HG02943 (cell line): ENCODE measurements at regions not wholly inside any gene's neighbourhood (a gene's known extent, or its start where the extent isn't known, plus 50 kb on each side); places are given as distances from the start of the nearest gene placed in this dataset.

Experiments
- ATAC-seq: cut with Tn5 transposase; IDR thresholded peaks from one replicate; pipeline ENCODE4 v1.9.1; 2021; ENCODE audit warnings: mild to moderate bottlenecking, low read depth, moderate library complexity; ENCODE audit not compliant: unreplicated experiment

DNA sequence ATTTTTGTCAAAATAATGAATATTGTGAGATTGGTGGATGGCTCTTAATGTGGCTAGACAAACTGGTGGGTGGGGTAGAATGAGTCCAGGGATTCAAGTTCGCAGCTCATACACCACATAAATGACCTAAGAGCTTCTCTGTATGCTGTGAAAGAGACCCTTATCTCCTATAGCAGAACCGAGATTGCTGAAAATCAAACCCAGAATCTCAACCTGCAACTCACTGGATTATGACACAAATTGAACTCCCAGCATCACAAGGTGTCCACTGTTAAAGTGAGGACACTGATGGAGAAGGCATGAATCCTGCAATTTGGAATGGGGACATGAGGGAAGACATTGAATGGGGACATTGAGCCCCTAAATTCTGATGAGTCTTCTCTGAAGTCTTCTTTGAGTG lies 51.3 kb upstream of the CNKSR3 start:
- ATAC-seq, result no peak

DNA sequence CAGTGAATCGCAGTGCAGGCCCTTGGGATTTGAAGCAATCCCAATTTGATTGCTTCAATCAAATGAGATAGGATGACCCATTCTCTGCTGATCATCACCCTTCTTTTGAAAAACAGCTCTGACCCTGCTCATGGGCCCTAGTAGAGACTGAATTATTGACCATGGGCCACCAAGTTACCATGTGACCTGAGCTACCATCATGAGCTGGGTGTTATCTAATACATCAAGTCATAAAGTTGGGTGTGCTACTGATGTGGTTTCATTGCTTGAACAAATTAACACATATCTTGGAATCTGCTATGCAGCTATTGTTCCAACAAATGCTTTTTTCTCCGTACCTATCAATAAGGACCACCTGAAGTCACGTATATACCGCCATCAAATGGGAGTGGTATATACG lies 54.8 kb upstream of the CNKSR3 start:
- ATAC-seq, result no peak

DNA sequence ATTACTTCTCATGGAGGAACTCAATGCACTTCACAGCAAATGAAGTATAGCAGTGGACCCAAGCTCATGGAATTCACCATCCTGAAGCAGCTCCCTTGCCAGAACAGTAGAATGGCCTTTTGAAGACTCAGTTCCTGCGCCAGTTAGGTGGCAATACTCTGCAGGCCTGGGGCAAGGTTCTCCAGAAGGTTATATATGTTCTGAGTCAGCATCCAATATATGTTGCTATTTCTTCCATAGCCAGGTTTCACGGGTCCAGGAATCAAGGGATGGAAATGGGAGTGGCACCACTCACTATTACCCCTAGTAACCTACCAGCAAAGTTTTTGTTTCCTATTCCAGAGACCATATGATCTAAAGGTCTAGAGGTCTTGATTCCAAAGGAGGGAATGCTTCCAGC lies 56.4 kb upstream of the CNKSR3 start:
- no peak for ATAC-seq

DNA sequence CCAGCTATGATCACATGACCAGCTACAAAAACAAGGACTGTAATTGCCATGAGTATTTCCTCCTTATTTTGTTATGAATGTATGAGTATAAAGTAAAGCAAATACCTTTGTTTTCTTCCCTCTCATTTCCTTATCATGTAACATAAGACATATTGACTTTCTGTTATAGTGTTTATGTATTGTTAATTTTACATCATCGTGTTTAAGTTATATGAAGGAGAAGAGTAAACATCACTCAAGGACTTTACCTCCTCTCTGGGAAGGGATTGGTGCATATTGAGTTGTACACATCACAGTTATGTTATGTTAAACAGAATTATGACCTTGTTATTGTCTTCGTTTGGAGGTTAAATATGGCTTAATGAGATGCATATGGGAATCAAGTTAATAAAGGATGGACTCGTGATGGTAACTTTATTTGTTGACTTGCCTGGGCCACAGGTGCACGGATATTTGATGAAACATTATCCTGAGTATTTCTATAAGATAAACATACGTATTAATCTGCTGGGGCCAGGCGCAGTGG lies 57.3 kb upstream of the CNKSR3 start:
- ATAC-seq, result no peak

DNA sequence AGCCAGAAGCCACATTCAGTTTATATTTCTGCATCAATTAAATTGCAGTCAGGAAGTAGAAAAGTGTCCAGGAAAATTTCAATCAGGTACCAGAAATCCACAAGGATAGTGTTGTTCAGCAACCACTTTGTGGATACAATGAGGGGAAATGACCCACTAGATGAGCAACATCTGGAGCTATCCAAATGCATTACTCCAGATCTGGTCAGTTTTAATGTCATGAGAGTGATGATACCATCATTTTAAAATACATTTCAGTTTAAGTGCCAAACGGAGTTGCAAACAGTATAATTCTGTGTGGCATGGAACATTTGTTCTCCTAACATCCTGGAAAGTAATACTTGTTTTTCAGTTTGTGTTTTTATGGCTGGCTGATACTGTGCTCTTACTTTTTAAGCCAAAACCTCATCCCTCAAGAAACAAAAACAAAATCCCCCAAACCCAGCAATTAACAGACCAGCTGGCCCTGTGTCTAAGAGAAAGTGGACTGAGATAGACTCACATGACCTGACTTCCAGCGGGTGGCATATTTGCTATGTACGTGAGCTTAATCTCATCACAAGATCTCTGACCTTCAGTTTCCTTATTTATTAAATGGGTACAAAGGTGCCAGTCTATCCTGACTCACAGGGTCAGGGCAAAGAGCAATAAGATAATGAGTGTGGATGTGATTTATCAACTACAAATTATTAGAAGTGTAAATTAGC lies 58.8 kb upstream of the CNKSR3 start:
- ATAC-seq, result no peak

DNA sequence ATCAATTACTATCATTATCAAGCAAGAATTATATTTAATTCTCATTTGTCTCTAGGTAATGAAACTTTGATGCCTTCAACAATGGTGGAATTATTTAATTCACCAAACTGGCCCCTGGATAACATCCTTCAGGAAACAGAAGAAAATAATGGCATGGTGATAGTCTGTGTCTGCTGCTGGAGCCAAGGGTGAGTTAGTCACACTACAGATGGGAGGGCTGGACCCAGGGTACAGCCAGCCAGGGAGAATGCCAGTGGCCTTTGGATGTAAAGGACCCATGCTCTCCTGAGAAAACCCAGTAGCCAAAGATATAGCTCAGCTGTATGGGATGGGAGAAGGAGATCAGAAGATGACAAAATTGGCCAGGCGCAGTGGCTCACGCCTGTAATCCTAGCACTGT lies 60.0 kb upstream of the CNKSR3 start:
- ATAC-seq, result no peak

DNA sequence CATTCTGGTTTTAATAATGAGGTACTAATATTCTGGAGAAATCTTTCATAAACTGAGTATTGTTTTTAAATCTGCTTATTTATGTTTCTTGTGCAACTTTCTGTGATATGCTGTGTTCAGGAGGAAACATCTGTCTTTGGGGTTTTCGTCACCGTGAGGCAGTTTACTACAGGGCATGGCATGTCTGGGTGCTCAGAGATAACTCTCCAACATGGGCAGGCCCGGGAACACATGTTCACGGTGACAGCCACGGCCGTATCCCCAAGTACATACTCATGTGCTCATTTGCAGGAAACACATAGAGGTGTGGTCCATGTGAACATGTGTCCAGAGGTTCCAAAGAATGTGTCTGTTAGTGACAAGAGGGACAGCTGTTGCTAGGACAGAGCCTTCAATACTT lies 62.1 kb upstream of the CNKSR3 start:
- no peak for ATAC-seq

DNA sequence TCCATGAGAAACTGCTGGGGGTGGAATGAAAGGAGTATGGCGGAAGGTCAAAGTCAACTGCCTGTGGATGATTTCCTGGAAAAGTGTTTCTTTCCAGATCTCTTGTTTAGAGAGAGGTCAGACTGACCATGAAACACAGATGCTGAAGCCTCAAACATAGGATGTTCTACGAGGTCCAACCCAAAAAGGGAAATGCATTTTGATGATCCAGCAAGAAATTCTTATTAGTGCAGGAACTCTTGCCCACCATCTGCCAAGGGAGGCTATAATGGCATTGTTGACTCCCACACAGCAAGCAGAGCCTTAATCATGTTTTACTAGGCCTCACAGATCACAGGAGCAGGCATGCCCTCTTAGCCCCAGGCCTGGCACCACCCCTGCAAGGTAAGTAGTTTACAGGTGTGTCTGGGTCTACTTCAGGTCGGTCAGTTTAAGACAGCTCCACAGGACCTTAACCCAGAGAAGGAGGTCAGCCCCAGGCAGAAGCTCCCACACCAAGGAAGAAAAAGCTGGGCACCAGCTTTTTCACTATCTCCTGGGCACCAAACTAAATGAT lies 67.6 kb upstream of the CNKSR3 start:
- no peak for ATAC-seq

DNA sequence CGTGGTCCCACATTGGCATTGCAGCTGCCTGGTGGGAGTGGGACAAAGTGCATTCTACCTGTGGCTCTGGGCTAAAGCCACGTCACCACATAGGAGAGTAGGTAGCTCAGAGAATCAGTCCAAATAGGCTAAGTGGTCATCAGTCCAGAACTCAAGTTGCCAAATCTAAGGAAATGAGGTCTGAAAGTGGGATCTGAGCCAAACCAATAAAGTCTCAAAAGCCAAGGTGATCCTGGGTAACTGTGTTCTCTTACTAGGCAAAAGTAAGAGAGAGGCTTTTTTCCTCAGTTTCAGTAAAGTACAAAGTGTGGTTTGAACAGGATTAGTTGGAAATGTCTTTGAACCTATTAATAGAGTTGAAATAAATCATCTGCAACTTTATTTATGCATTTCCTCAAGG lies 68.6 kb upstream of the CNKSR3 start:
- no peak for ATAC-seq

DNA sequence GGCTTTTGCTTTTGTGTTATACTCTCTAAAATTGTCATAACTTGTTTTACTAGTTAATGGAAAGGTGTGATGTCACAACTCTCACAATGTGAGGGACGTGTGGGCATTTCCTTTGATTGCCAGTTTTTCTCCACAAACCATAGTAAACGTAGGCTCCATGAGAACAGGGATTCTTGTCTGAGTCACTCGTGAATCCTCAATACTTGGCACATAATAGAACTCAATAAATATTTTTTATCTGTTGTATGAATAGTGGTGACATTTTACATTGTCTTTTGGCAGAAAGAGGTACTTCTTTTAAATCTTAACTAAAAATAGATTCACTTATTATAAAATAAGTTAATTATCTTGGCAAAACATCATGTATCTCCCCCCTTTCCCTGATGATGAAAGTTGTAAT lies 69.0 kb upstream of the CNKSR3 start:
- ATAC-seq, result no peak

DNA sequence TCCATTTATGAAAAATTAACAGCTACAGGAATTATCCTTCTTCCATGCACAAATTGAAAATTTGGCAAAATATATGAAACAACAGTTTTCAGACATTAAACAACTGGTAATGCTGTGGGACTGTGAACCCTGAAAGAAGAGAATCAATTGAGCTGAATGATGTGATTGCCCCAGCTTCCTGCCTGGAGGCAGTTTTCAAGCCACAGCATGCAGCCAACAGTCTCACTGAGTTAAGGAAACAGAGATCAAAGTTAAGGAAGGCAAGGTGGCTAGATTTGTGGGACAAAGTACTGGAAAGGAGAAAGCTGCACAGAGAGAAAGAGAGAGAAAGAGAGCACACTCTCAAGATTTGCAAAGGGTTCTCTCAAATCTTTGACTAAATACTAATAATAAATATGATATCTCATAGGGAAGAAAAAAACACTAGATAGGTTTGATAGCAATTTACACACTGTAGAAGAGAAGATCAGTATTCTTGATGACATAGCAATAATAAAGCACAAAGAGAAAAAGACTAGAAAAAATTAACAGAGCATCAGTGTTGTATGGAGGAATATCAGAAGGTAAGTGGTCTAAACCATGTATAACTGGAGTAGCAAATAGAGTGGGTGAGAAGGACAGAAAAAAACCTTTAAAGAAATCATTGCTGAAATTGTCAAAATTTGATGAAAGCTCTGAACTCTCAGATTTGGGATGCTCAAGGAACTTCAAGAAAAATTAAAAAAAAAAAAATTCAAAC lies 70.1 kb upstream of the CNKSR3 start:
- no peak for ATAC-seq

DNA sequence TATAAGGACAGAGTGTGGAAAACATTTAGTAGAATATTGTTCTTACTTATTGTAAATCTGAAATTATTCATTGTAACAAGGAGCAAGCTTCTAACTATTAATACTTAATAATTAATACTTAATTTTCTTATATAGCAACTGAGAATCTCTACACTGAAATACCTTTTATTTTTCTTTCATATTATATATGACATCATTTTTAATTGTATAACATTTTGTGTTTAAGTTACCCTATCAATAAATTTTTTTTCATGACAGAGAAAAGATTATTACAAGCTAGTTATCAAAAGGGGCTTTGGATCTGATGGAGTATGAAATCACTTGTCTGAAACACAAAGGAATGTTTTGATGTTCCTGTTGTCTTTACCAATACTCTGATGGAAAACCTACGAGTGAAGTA lies 72.2 kb upstream of the CNKSR3 start:
- ATAC-seq, result no peak

DNA sequence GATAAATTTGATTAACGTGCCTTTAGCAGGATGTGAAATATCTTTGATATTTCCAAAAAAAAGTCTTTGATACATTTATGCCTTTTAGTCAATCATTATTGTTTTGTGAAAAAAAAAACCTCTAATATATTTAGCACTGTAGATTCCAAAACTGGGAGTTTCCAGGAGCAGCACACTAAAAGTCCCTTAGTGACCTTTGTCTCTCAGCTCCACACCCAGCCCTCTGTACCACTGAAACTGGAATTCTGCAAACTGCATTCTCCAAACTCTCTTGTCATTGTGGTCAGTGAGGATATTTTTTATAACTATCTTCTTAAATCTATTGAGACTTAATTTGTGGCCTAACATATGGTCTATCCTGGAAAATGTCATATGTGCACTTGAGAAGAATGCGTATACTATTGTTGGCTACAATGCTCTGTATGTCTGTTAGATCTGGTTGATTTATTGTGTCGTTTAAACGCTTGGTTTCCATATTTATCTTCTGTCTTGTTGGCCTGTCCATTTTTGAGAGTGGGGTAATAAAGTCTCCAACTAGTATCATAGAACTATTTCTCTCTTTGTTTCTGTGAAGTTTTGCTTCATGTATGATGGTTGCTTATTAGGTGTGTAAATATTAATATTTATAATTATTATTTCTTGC lies 73.2 kb upstream of the CNKSR3 start:
- ATAC-seq, result no peak

DNA sequence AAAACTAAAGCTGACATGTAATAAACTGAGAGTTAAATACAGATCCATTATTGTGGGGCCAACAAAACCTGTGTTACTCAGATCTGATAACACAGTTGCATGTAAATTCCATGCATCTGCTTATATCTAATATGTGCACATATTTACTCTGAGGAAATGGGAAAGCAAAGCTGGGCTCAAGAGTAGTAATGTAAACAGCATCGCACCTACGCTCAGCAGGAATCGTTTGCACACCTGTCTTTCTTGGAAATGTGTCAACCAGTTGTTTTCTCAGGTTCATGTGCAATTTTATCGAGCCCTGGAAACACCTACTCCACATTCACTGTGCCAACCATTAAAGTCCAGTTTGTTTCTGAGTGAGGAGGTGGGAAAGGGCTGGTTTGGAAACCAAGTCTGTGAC lies 80.3 kb upstream of the CNKSR3 start:
- no peak for ATAC-seq

DNA sequence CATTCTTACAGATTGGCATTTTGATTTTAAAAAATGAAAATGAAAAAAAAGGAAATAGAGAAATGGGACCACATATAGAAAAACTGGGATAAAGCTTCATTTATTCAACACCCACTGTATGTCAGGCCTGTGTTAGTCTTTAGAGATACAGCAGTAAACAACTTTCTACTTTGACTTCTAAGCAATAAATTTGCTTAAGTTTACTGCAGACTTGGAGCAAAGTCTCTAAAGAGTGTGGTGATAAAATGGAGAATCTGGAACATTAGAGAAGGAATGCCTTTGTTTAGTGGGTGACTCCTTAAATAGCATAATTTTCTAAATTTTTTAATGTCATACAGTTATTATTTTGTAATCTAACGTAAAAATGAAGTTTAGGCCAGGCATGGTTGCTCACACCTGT lies 80.7 kb upstream of the CNKSR3 start:
- no peak for ATAC-seq

DNA sequence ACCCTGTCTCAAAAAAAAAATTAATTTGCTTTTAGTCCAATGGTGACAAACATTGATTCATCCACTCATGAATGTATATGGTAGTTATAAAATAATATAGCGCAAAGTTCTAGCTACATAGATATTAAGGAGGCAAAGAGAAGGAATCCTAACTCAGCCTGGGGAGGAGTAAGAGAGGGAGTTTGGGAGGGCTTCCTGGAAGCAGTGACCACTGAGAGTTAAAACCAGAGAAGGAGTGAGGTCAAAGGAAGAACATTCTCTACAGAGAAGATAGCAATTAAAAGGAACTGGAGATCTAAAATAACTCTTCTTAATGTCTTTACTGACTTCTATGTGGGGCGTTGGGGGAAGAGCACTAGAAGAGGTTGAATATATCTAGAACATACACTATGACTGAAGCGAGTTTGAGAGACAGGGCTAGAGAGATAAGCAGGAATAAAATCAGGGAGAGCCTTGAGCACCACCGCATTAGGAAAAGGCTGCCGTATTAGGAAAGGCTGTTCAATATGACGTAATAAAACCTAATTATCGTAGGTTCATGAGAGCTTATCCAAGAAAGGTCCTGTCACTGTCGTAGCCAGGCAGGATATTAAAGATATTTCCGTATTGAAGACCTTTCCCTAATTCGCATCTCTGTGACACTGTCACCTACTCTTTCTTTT lies 81.8 kb upstream of the CNKSR3 start:
- no peak for ATAC-seq

DNA sequence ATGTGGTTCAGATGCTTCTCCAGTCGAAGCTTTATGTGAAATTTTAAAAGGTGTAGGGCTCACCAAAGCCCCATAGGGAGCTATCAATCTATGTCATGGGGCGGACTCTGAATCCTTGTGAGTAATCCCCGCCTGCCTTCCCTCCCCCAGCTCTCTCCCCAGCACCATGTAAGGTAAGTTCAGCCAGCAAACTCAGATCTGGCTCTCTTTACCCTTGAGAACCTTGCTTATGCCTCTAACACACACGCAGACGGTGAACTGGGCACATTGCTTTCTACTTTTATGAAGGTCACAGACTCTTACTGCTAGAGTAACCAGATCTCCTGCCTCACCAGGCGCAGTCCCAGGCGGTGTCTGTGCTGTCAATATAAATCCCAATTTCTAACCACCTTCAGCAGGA lies 82.6 kb upstream of the CNKSR3 start:
- no peak for ATAC-seq

DNA sequence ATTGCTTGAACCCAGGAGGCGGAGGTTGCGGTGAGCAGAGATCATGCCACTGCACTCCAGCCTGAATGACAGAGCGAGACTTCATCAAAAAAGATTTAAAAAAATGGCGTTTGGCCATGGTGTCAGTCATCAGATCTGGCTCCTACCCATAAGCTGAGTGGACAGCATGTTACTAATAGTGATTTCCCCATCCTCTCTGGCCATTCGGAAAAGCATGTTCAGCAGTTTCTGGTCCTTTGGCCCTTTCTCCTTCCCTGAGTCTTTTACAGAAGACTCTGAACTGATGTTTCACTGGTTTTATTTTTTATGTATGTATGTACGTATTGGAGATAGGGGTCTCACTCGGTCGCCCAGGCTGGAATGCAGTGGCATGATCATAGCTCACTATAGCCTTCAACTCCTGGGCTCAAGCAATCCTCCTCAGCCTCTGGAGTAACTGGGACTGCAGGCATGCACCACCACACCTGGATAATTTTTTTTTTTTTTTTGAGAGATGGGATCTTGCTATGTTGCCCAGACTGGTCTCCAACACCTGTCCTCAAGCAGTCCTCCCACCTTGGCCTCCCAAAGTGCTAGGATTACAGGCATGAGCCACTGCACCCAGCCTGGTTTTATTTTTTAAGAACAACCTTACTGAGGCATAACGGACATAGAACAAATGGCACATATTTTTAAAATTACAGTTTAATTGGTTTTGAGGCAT lies 84.2 kb upstream of the CNKSR3 start:
- ATAC-seq, result no peak

DNA sequence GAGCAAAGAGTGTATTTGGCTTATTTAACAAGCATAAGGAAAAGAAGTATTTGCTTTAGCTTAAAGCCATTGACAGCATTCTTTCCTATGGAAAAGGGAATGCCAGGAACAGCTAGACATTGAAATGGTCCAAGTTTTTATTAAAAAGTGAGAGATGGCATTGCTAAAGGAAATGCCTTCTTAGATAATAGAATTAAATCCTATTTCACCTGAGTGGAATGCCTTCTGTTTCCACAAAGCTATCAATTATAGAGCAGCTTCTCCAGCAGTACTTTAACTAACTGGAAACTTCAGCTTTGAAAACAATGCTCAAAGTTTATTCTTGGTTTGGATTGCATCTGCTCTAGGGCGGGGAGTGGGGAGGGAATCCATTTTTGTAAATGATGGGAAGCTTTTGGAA lies 85.1 kb upstream of the CNKSR3 start:
- ATAC-seq, result no peak

DNA sequence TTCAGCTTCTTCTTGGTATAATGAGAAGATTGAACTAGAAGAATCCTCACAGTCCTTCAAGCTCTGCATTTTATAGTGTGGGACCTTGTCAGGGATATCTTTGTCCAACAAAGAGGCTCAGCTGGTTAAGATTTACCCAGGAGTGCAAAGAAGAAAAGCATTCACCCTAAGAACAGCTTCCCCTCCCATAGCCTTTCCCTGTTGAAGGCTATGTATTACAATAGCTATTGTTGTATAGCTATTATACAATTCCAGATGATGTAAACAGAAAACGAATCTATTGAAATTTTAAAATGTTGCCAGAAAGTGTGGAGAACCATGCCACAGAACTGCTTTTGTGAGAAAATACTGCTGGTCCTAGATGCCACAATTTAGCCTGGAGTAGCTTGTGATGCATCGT lies 85.5 kb upstream of the CNKSR3 start:
- ATAC-seq, result no peak
